SK-N-SH (cell line): ENCODE measurements at regions not wholly inside any gene's neighbourhood (a gene's known extent, or its start where the extent isn't known, plus 50 kb on each side); places are given as distances from the start of the nearest gene placed in this dataset.

Experiments
- CTCF ChIA-PET: fragments of 300-600, 350-600 bp; formaldehyde crosslinking; extraction: SDS; loops from one replicate; lab custom pipeline; 2021; lab: Yijun Ruan, JAX
- POLR2A ChIA-PET: fragments of 350-600 bp; sonication (Branson Sonifier 250); formaldehyde crosslinking; extraction: SDS; loops from one replicate; lab custom pipeline; 2020; ENCODE audit warnings: antibody characterized with exemption, inconsistent platforms; lab: Yijun Ruan, JAX
- DNase-seq: peaks from one replicate; pipeline ENCODE4 v3.0.0; 2012
- H2AFZ ChIP-seq: fragments of 200-600 bp; sonication (generic); 2 replicates; pipeline ENCODE4 v1.8.1; 2016; ENCODE audit warnings: antibody characterized with exemption, mild to moderate bottlenecking, low read depth
- H3F3A ChIP-seq: fragments of 200-600 bp; sonication (generic); replicated peaks from 2 replicates; pipeline ENCODE3; 2016; ENCODE audit warnings: antibody characterized with exemption, mild to moderate bottlenecking; ENCODE audit not compliant: insufficient read depth
- H3K27ac ChIP-seq, 2 experiments: fragments of 200-500 bp in 1 of 2; fragments of 200-600 bp in 1 of 2; sonication (Bioruptor generic) in 1 of 2; sonication (generic), shearing (Covaris generic) in 1 of 2; 2 replicates each; pipeline versions ENCODE4 v1.5.1 to v1.6.1; 2014 to 2016; ENCODE audit warnings: low read depth in 2 of 2, inconsistent platforms in 1 of 2, low read length in 1 of 2, mild to moderate bottlenecking in 1 of 2, mixed read lengths in 1 of 2
- H3K27me3 ChIP-seq: fragments of 200-600 bp; sonication (generic), shearing (Covaris generic); 2 replicates; pipeline ENCODE4 v1.6.1; 2016; ENCODE audit warnings: mixed run types; ENCODE audit not compliant: insufficient read depth
- H3K36me3 ChIP-seq, 2 experiments: fragments of 200-500 bp in 1 of 2; fragments of 200-600 bp in 1 of 2; sonication (Bioruptor generic) in 1 of 2; sonication (generic) in 1 of 2; replicated peaks in 1 of 2; 2 replicates each; pipeline versions ENCODE3 to v1.5.1; 2014 to 2016; ENCODE audit warnings: low read length in 1 of 2, mild to moderate bottlenecking in 1 of 2; ENCODE audit not compliant: insufficient read depth in 2 of 2, control insufficient read depth in 1 of 2
- H3K4me1 ChIP-seq, 2 experiments: fragments of 200-500 bp in 1 of 2; fragments of 200-600 bp in 1 of 2; sonication (Bioruptor generic) in 1 of 2; sonication (generic), shearing (Covaris generic) in 1 of 2; 2 replicates each; pipeline versions ENCODE4 v1.5.1 to v1.6.1; 2014 to 2016; ENCODE audit warnings: low read depth in 1 of 2, low read length in 1 of 2, mixed run types in 1 of 2; ENCODE audit not compliant: insufficient read depth in 2 of 2, control insufficient read depth in 1 of 2
- H3K4me2 ChIP-seq: fragments of 200-600 bp; sonication (generic), shearing (Covaris generic); 2 replicates; pipeline ENCODE4 v1.6.1; 2017; ENCODE audit warnings: mixed run types
- H3K4me3 ChIP-seq, 2 experiments: fragments of 200-500 bp in 1 of 2; fragments of 200-600 bp in 1 of 2; sonication (Bioruptor generic) in 1 of 2; sonication (generic), shearing (Covaris generic) in 1 of 2; 2 replicates each; pipeline versions ENCODE4 v1.5.1 to v1.8.1; 2014 to 2016; ENCODE audit warnings: low read depth in 2 of 2, inconsistent platforms in 1 of 2, low read length in 1 of 2, mild to moderate bottlenecking in 1 of 2, mixed read lengths in 1 of 2, moderate library complexity in 1 of 2
- H3K79me2 ChIP-seq: fragments of 200-600 bp; sonication (generic); 2 replicates; pipeline ENCODE4 v1.8.1; 2017; ENCODE audit warnings: mild to moderate bottlenecking; ENCODE audit not compliant: insufficient read depth
- H3K9ac ChIP-seq: fragments of 200-600 bp; sonication (generic); 2 replicates; pipeline ENCODE4 v1.6.1; 2017; ENCODE audit warnings: mixed run types
- H3K9me2 ChIP-seq: fragments of 200-600 bp; sonication (generic); 2 replicates; pipeline ENCODE4 v1.6.1; 2017; ENCODE audit warnings: mixed run types
- H3K9me3 ChIP-seq: fragments of 200-600 bp; sonication (generic); 2 replicates; pipeline ENCODE4 v1.6.1; 2017; ENCODE audit warnings: mixed run types, mild to moderate bottlenecking, moderate library complexity
- H4K20me1 ChIP-seq: fragments of 200-600 bp; sonication (generic); 2 replicates; pipeline ENCODE4 v1.6.1; 2017; ENCODE audit warnings: mild to moderate bottlenecking, mixed run types; ENCODE audit not compliant: insufficient read depth
- EZH2phosphoT487 ChIP-seq: fragments of 200-600 bp; sonication (generic); IDR thresholded peaks from 2 replicates; pipeline ENCODE4 v1.6.1; 2017; ENCODE audit warnings: low read depth, mixed run types, mild to moderate bottlenecking, antibody characterized with exemption, moderate library complexity, borderline replicate concordance
- JUND ChIP-seq: IDR thresholded peaks from 2 replicates; pipeline ENCODE4 v1.4.0; 2012
- NFIC ChIP-seq: IDR thresholded peaks from 2 replicates; pipeline ENCODE4 v1.4.0; 2012; ENCODE audit warnings: borderline replicate concordance
- RCOR1 ChIP-seq: fragments of 150-350 bp; IDR thresholded peaks from 2 replicates; pipeline ENCODE4 v1.6.1; 2017; ENCODE audit warnings: antibody characterized with exemption, low read length
- RXRA ChIP-seq: IDR thresholded peaks from 2 replicates; pipeline ENCODE4 v1.4.0; 2012; ENCODE audit warnings: low read depth, mild to moderate bottlenecking, borderline replicate concordance
- SMC3 ChIP-seq: IDR thresholded peaks from 2 replicates; pipeline ENCODE4 v1.6.1; 2012; ENCODE audit warnings: low read depth, low read length, improper control_type of control experiment
- YY1 ChIP-seq: IDR thresholded peaks from 2 replicates; pipeline ENCODE4 v1.4.0; 2012; ENCODE audit warnings: low read depth, mild to moderate bottlenecking
- WGBS: methylation state at CpG from one replicate; pipeline ENCODE4 v1.1.6; 2017; ENCODE audit warnings: low lambda C conversion rate; 5-methylcytosine and 5-hydroxymethylcytosine counted together
- TF ChIP-seq, protein P1 (sequence below): fragments of 200-600 bp; sonication (generic); IDR thresholded peaks from 2 replicates; pipeline ENCODE4 v1.6.1; 2017; ENCODE audit warnings: antibody characterized with exemption, mild to moderate bottlenecking, moderate library complexity
- TF ChIP-seq, protein P2 (sequence below): fragments of 150-350 bp; IDR thresholded peaks from 2 replicates; pipeline ENCODE4 v1.6.1; 2016; ENCODE audit warnings: mild to moderate bottlenecking, low read depth, low read length
- TF ChIP-seq, protein P3 (sequence below): IDR thresholded peaks from 2 replicates; pipeline ENCODE4 v1.6.1; 2012; ENCODE audit warnings: mild to moderate bottlenecking, low read depth, low read length, moderate library complexity

DNA sequence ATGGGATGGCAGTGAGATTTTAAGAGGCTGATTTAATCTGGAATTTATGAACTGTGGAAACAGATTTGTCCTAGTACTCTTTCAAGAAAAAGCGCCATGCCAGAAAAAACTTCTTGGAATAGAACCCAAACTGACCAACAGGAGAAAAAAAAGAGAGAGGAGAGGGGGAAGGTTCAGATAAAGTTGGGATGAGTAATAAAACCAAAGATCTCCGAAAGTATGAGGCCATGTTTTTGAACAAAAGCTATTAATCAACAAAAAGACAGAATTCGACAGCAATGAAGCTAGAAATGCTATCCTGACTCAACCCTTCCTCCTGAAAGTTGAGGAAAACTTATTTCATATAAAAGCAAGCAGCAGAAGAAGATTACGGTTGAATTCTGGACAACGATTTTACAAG, 135.5 kb downstream of the CEMIP2 start:
- Histone ChIP-seq H4K20me1 (no peaks in the 10 kb centered on the region), H3F3A (no peaks in the 10 kb centered on the region), H3K4me1 (no peaks in the 10 kb centered on the region), H3K9ac (no peak overlapping the region), H3K27me3 (peaks cover 25% of the 10 kb centered on the region), H3K4me2 (no peak overlapping the region), H2AFZ (no peak overlapping the region), H3K9me2 (no peaks in the 10 kb centered on the region), H3K27ac (no peak overlapping the region), H3K79me2 (no peaks in the 10 kb centered on the region), H3K4me3 (no peak overlapping the region), H3K36me3 (no peaks in the 10 kb centered on the region), H3K9me3 (no peaks in the 10 kb centered on the region)
- 16% methylated on average over 5 of the region's 5 CpGs for WGBS
- CTCF ChIA-PET = no interaction called here
- TF ChIP-seq JUND = no peak
- TF ChIP-seq, protein P1, sequence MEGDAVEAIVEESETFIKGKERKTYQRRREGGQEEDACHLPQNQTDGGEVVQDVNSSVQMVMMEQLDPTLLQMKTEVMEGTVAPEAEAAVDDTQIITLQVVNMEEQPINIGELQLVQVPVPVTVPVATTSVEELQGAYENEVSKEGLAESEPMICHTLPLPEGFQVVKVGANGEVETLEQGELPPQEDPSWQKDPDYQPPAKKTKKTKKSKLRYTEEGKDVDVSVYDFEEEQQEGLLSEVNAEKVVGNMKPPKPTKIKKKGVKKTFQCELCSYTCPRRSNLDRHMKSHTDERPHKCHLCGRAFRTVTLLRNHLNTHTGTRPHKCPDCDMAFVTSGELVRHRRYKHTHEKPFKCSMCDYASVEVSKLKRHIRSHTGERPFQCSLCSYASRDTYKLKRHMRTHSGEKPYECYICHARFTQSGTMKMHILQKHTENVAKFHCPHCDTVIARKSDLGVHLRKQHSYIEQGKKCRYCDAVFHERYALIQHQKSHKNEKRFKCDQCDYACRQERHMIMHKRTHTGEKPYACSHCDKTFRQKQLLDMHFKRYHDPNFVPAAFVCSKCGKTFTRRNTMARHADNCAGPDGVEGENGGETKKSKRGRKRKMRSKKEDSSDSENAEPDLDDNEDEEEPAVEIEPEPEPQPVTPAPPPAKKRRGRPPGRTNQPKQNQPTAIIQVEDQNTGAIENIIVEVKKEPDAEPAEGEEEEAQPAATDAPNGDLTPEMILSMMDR = no peak
- no peak for TF ChIP-seq RXRA
- TF ChIP-seq, protein P2, sequence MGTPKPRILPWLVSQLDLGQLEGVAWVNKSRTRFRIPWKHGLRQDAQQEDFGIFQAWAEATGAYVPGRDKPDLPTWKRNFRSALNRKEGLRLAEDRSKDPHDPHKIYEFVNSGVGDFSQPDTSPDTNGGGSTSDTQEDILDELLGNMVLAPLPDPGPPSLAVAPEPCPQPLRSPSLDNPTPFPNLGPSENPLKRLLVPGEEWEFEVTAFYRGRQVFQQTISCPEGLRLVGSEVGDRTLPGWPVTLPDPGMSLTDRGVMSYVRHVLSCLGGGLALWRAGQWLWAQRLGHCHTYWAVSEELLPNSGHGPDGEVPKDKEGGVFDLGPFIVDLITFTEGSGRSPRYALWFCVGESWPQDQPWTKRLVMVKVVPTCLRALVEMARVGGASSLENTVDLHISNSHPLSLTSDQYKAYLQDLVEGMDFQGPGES = no peak
- TF ChIP-seq EZH2phosphoT487 = no peak
- TF ChIP-seq SMC3 = no peak
- TF ChIP-seq, protein P3, sequence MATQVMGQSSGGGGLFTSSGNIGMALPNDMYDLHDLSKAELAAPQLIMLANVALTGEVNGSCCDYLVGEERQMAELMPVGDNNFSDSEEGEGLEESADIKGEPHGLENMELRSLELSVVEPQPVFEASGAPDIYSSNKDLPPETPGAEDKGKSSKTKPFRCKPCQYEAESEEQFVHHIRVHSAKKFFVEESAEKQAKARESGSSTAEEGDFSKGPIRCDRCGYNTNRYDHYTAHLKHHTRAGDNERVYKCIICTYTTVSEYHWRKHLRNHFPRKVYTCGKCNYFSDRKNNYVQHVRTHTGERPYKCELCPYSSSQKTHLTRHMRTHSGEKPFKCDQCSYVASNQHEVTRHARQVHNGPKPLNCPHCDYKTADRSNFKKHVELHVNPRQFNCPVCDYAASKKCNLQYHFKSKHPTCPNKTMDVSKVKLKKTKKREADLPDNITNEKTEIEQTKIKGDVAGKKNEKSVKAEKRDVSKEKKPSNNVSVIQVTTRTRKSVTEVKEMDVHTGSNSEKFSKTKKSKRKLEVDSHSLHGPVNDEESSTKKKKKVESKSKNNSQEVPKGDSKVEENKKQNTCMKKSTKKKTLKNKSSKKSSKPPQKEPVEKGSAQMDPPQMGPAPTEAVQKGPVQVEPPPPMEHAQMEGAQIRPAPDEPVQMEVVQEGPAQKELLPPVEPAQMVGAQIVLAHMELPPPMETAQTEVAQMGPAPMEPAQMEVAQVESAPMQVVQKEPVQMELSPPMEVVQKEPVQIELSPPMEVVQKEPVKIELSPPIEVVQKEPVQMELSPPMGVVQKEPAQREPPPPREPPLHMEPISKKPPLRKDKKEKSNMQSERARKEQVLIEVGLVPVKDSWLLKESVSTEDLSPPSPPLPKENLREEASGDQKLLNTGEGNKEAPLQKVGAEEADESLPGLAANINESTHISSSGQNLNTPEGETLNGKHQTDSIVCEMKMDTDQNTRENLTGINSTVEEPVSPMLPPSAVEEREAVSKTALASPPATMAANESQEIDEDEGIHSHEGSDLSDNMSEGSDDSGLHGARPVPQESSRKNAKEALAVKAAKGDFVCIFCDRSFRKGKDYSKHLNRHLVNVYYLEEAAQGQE = no peak
- no peak for TF ChIP-seq YY1
- no peak for TF ChIP-seq NFIC
- TF ChIP-seq RCOR1 = no peak
- TF ChIP-seq, all 33 proteins: peak for 0
- POLR2A ChIA-PET = no interaction called here
- DNase-seq = no peak
